NB4 (cell line): ENCODE measurements at regions not wholly inside any gene's neighbourhood (a gene's known extent, or its start where the extent isn't known, plus 50 kb on each side); places are given as distances from the start of the nearest gene placed in this dataset.

ENCODE experiments used
- CTCF ChIP-seq: IDR thresholded peaks from one replicate; pipeline ENCODE4 v1.5.1; 2012; ENCODE audit warnings: low read depth, low read length
- MYC ChIP-seq: IDR thresholded peaks from 2 replicates; pipeline ENCODE4 v1.6.1; 2011; ENCODE audit warnings: low read depth, low read length

GRCh38 chrX:10064736-10065135, 92.0 kb upstream of the CLCN4 start:
- no peak for TF ChIP-seq MYC
- TF ChIP-seq CTCF = no peak
